H9 (cell line): ENCODE measurements at regions not wholly inside any gene's neighbourhood (a gene's known extent, or its start where the extent isn't known, plus 50 kb on each side); places are given as distances from the start of the nearest gene placed in this dataset.

ENCODE experiments used
- DNase-seq: peaks from one replicate; pipeline ENCODE4 v3.0.0-alpha.2; 2017
- H2AFZ ChIP-seq: one replicate; pipeline ENCODE4 v1.6.1; 2013; ENCODE audit warnings: mild to moderate bottlenecking, low read length, control low read depth, moderate library complexity
- H2AK5ac ChIP-seq: 2 replicates; pipeline ENCODE4 v1.6.1; 2013; ENCODE audit warnings: low read length, control low read depth, mixed read lengths; ENCODE audit not compliant: insufficient read length
- H2BK120ac ChIP-seq: one replicate; pipeline ENCODE4 v1.6.1; 2013; ENCODE audit warnings: low read depth, mild to moderate bottlenecking, low read length, control low read depth, inconsistent platforms; ENCODE audit not compliant: poor library complexity, severe bottlenecking
- H2BK12ac ChIP-seq: 2 replicates; pipeline ENCODE4 v1.6.1; 2013; ENCODE audit warnings: low read length, control low read depth, mixed read lengths, low read depth; ENCODE audit not compliant: insufficient read length
- H2BK15ac ChIP-seq: 2 replicates; pipeline ENCODE4 v1.6.1; 2013; ENCODE audit warnings: low read depth, low read length, control low read depth
- H2BK20ac ChIP-seq: one replicate; pipeline ENCODE4 v1.6.1; 2013; ENCODE audit warnings: low read depth, mild to moderate bottlenecking, low read length, control low read depth, inconsistent platforms; ENCODE audit not compliant: poor library complexity, severe bottlenecking
- H2BK5ac ChIP-seq: 2 replicates; pipeline ENCODE4 v1.6.1; 2013; ENCODE audit warnings: low read length, control low read depth, mixed read lengths; ENCODE audit not compliant: insufficient read length
- H3K14ac ChIP-seq: 2 replicates; pipeline ENCODE4 v1.6.1; 2013; ENCODE audit warnings: low read length, control low read depth; ENCODE audit not compliant: insufficient read depth
- H3K18ac ChIP-seq: 2 replicates; pipeline ENCODE4 v1.6.1; 2013; ENCODE audit warnings: low read depth, mild to moderate bottlenecking, mixed read lengths, low read length, control low read depth; ENCODE audit not compliant: insufficient read length
- H3K23ac ChIP-seq: 2 replicates; pipeline ENCODE4 v1.6.1; 2013; ENCODE audit warnings: low read length, control low read depth, mixed read lengths, low read depth; ENCODE audit not compliant: insufficient read length
- H3K23me2 ChIP-seq: 2 replicates; pipeline ENCODE4 v1.6.1; 2013; ENCODE audit warnings: low read depth, mild to moderate bottlenecking, mixed read lengths, low read length, control low read depth; ENCODE audit not compliant: insufficient read length, poor library complexity, severe bottlenecking
- H3K27ac ChIP-seq: 2 replicates; pipeline ENCODE4 v1.5.1; 2013; ENCODE audit warnings: low read length, control low read depth, mixed read lengths, low read depth; ENCODE audit not compliant: insufficient read length
- H3K27me3 ChIP-seq: 2 replicates; pipeline ENCODE4 v1.6.1; 2013; ENCODE audit warnings: low read length, control low read depth, inconsistent platforms; ENCODE audit not compliant: insufficient read depth
- H3K4ac ChIP-seq: 2 replicates; pipeline ENCODE4 v1.6.1; 2013; ENCODE audit warnings: low read depth, mild to moderate bottlenecking, control low read depth, inconsistent platforms, low read length, moderate library complexity
- H3K4me1 ChIP-seq: 2 replicates; pipeline ENCODE4 v1.6.1; 2013; ENCODE audit warnings: low read length, control low read depth, inconsistent platforms; ENCODE audit not compliant: insufficient read depth
- H3K4me2 ChIP-seq: 2 replicates; pipeline ENCODE4 v1.6.1; 2013; ENCODE audit warnings: low read length, control low read depth, mixed read lengths; ENCODE audit not compliant: insufficient read length, insufficient read depth
- H3K56ac ChIP-seq: 2 replicates; pipeline ENCODE4 v1.6.1; 2013; ENCODE audit warnings: low read depth, mild to moderate bottlenecking, mixed read lengths, low read length, control low read depth; ENCODE audit not compliant: insufficient read length
- H3K79me1 ChIP-seq: 2 replicates; pipeline ENCODE4 v1.6.1; 2013; ENCODE audit warnings: low read depth, mild to moderate bottlenecking, moderate library complexity, low read length, control low read depth, inconsistent platforms; ENCODE audit not compliant: insufficient read depth, poor library complexity, severe bottlenecking
- H3K79me2 ChIP-seq: 2 replicates; pipeline ENCODE4 v1.6.1; 2013; ENCODE audit warnings: low read length, control low read depth, inconsistent platforms; ENCODE audit not compliant: insufficient read depth
- H3K9ac ChIP-seq: 2 replicates; pipeline ENCODE4 v1.6.1; 2013; ENCODE audit warnings: low read length, control low read depth, mixed read lengths; ENCODE audit not compliant: insufficient read length; ENCODE audit errors: extremely low read depth
- H3K9me3 ChIP-seq: one replicate; pipeline ENCODE4 v1.6.1; 2013; ENCODE audit warnings: low read depth, low read length, inconsistent platforms; ENCODE audit not compliant: control insufficient read depth
- H3T11ph ChIP-seq: one replicate; pipeline ENCODE4 v1.6.1; 2013; ENCODE audit warnings: mild to moderate bottlenecking, low read length, control low read depth, inconsistent platforms
- H4K20me1 ChIP-seq: one replicate; pipeline ENCODE4 v1.6.1; 2013; ENCODE audit not compliant: control insufficient read depth, insufficient read length, insufficient read depth
- H4K5ac ChIP-seq: 2 replicates; pipeline ENCODE4 v1.6.1; 2013; ENCODE audit warnings: low read depth, mild to moderate bottlenecking, mixed read lengths, low read length, control low read depth; ENCODE audit not compliant: insufficient read length
- H4K8ac ChIP-seq: replicated peaks from 2 replicates; pipeline ENCODE4 v1.6.1; 2013; ENCODE audit warnings: low read length, control low read depth, mixed read lengths, low read depth; ENCODE audit not compliant: insufficient read length
- H4K91ac ChIP-seq: 2 replicates; pipeline ENCODE4 v1.6.1; 2013; ENCODE audit warnings: low read depth, mild to moderate bottlenecking, moderate library complexity, mixed read lengths, low read length, control low read depth; ENCODE audit not compliant: insufficient read length
- H3K27ac Mint-ChIP-seq, 3 experiments: 2 replicates in 2 of 3; 3 replicates in 1 of 3; pipeline ENCODE4 v1.8.0; 2020 to 2021; ENCODE audit warnings: mixed read lengths in 3 of 3, mild to moderate bottlenecking in 1 of 3, moderate library complexity in 1 of 3
- H3K27me3 Mint-ChIP-seq: 2 replicates; pipeline ENCODE4 v1.8.0; 2021; ENCODE audit warnings: low read depth, mild to moderate bottlenecking, moderate library complexity, mixed read lengths
- H3K36me3 Mint-ChIP-seq, 3 experiments: 2 replicates in 2 of 3; 3 replicates in 1 of 3; pipeline ENCODE4 v1.8.0; 2020 to 2021; ENCODE audit warnings: low read depth in 3 of 3, mixed read lengths in 3 of 3; ENCODE audit not compliant: insufficient read depth in 1 of 3
- H3K4me1 Mint-ChIP-seq, 2 experiments: 2 replicates each; pipeline ENCODE4 v1.8.0; 2020; ENCODE audit warnings: mixed read lengths in 2 of 2
- H3K4me3 Mint-ChIP-seq, 2 experiments: 2 replicates in 1 of 2; 3 replicates in 1 of 2; pipeline ENCODE4 v1.8.0; 2020 to 2021; ENCODE audit warnings: mild to moderate bottlenecking in 2 of 2, mixed read lengths in 2 of 2, moderate library complexity in 1 of 2
- H3K9me3 Mint-ChIP-seq, 2 experiments: 2 replicates in 1 of 2; 3 replicates in 1 of 2; pipeline ENCODE4 v1.8.0; 2020; ENCODE audit warnings: mild to moderate bottlenecking in 2 of 2, mixed read lengths in 2 of 2, moderate library complexity in 1 of 2
- CTCF ChIP-seq: fragments of 200-600 bp; sonication (generic); conservative IDR thresholded peaks from 3 replicates; pipeline ENCODE4 v1.8.0; 2021; ENCODE audit warnings: antibody characterized with exemption, mild to moderate bottlenecking
- WGBS: extraction: QIAGEN DNeasy Blood & Tissue Kit; methylation state at CpG from one replicate; pipeline ENCODE4 v1.1.7; 2013; ENCODE audit warnings: missing lambda C conversion rate, low lambda C conversion rate, mixed read lengths; ENCODE audit not compliant: insufficient read length; ENCODE audit errors: extremely low coverage; 5-methylcytosine and 5-hydroxymethylcytosine counted together

GRCh38 chr2:515441-516127 is 161.6 kb downstream of the TMEM18 start:
- no peak for DNase-seq

More at GRCh38 chr2:515441-516127, 161.6 kb downstream of the TMEM18 start:
- H3K4me1 ChIP-seq = no peaks in the 10 kb centered on the region
- H2AK5ac ChIP-seq = no peak overlapping the region
- no peak overlapping the region for H3K56ac ChIP-seq
- H3K14ac ChIP-seq = no peak overlapping the region
- H3K23me2 ChIP-seq = no peaks in the 10 kb centered on the region
- no peaks in the 10 kb centered on the region for H3K79me1 ChIP-seq
- no peak overlapping the region for H2BK5ac ChIP-seq
- peaks cover 11 to 19% of the 10 kb centered on the region in 2 experiments for H3K4me1 Mint-ChIP-seq
- H4K8ac ChIP-seq = no peak overlapping the region
- no peak overlapping the region for H2BK20ac ChIP-seq
- no peak for TF ChIP-seq CTCF
- no peak overlapping the region for H3T11ph ChIP-seq
- H3K27ac ChIP-seq = no peak overlapping the region
- no peaks in the 10 kb centered on the region for H3K36me3 Mint-ChIP-seq
- no peak overlapping the region for H3K9ac ChIP-seq
- no peaks in the 10 kb centered on the region for H4K20me1 ChIP-seq
- H4K5ac ChIP-seq = no peak overlapping the region
- no peak overlapping the region for H3K18ac ChIP-seq
- H3K27me3 ChIP-seq = no peaks in the 10 kb centered on the region
- H2BK12ac ChIP-seq = no peak overlapping the region
- no peak overlapping the region for H3K23ac ChIP-seq
- no peak overlapping the region for H2BK120ac ChIP-seq
- peaks cover 2 to 3% of the 10 kb centered on the region in 2 experiments; a peak in 1 of 5 replicates for H3K9me3 Mint-ChIP-seq
- peaks cover under 1% of the 10 kb centered on the region for H3K9me3 ChIP-seq
- H3K27ac Mint-ChIP-seq = no peak overlapping the region
- peaks cover 82% of the 10 kb centered on the region for H3K27me3 Mint-ChIP-seq
- no peak overlapping the region for H2AFZ ChIP-seq
- whole genome bisulfite sequencing = no CpG with 5 or more reads among the region's 3 CpGs
- H3K4me3 Mint-ChIP-seq = no peak overlapping the region
- H2BK15ac ChIP-seq = no peak overlapping the region
- no peak overlapping the region for H4K91ac ChIP-seq
- H3K79me2 ChIP-seq = no peaks in the 10 kb centered on the region
- no peak overlapping the region for H3K4me2 ChIP-seq
- H3K4ac ChIP-seq = no peak overlapping the region
